Neural cell (in vitro differentiated cells): ENCODE measurements at regions not wholly inside any gene's neighbourhood (a gene's known extent, or its start where the extent isn't known, plus 50 kb on each side); places are given as distances from the start of the nearest gene placed in this dataset.

Experiments used
- H2AFZ ChIP-seq: fragments of 200-600, 300-800 bp; sonication (generic), shearing (Covaris generic); 2 replicates; pipeline ENCODE4 v1.6.0; 2014; ENCODE audit warnings: low read depth, mild to moderate bottlenecking, antibody characterized with exemption, low read length, moderate library complexity
- H3F3A ChIP-seq: fragments of 200-600 bp; shearing (Covaris generic); 2 replicates; pipeline ENCODE4 v1.6.1; 2016; ENCODE audit warnings: mild to moderate bottlenecking, moderate library complexity, mixed read lengths, antibody characterized with exemption, low read length; ENCODE audit not compliant: insufficient read depth, poor library complexity, severe bottlenecking
- H3K27ac ChIP-seq: fragments of 200-600, 300-800 bp; sonication (generic), shearing (Covaris generic); 2 replicates; pipeline ENCODE4 v1.5.1; 2014; ENCODE audit warnings: mild to moderate bottlenecking, low read length, moderate library complexity
- H3K27me3 ChIP-seq: fragments of 300-800, 200-600 bp; sonication (generic), shearing (Covaris generic); 2 replicates; pipeline ENCODE4 v1.6.0; 2014; ENCODE audit warnings: mild to moderate bottlenecking, low read depth, low read length, moderate library complexity; ENCODE audit not compliant: insufficient read depth
- H3K36me3 ChIP-seq: fragments of 300-800, 200-600 bp; sonication (generic), shearing (Covaris generic); 2 replicates; pipeline ENCODE4 v1.5.1; 2014; ENCODE audit warnings: mild to moderate bottlenecking, antibody characterized with exemption, low read length, moderate library complexity; ENCODE audit not compliant: insufficient read depth
- H3K4me2 ChIP-seq: fragments of 300-800, 200-600 bp; sonication (generic), shearing (Covaris generic); 2 replicates; pipeline ENCODE4 v1.6.0; 2014; ENCODE audit warnings: mild to moderate bottlenecking, low read length
- H3K4me3 ChIP-seq: fragments of 300-800, 200-600 bp; sonication (generic), shearing (Covaris generic); 2 replicates; pipeline ENCODE4 v1.5.1; 2014; ENCODE audit warnings: mild to moderate bottlenecking, low read length, moderate library complexity
- H3K79me2 ChIP-seq: fragments of 200-600 bp; shearing (Covaris generic); replicated peaks from 2 replicates; pipeline ENCODE4 v1.6.0; 2014; ENCODE audit warnings: mild to moderate bottlenecking, low read length, moderate library complexity; ENCODE audit not compliant: insufficient read depth
- H3K9ac ChIP-seq: fragments of 300-800, 200-600 bp; sonication (generic), shearing (Covaris generic); 2 replicates; pipeline ENCODE4 v1.6.1; 2016; ENCODE audit warnings: mild to moderate bottlenecking, low read length, mixed read lengths
- H3K9me2 ChIP-seq: fragments of 200-600 bp; shearing (Covaris generic); 2 replicates; pipeline ENCODE4 v1.6.1; 2016; ENCODE audit warnings: mild to moderate bottlenecking, low read length, mixed read lengths; ENCODE audit not compliant: insufficient read depth
- H3K9me3 ChIP-seq: fragments of 200-600, 300-800 bp; sonication (generic), shearing (Covaris generic); 2 replicates; pipeline ENCODE4 v1.6.1; 2016; ENCODE audit warnings: mild to moderate bottlenecking, mixed run types, low read length, moderate library complexity, mixed read lengths
- H4K20me1 ChIP-seq: fragments of 200-600 bp; shearing (Covaris generic); 2 replicates; pipeline ENCODE4 v1.6.1; 2016; ENCODE audit warnings: mild to moderate bottlenecking, mixed run types; ENCODE audit not compliant: insufficient read depth
- CTCF ChIP-seq: fragments of 450-650 bp; IDR thresholded peaks from 2 replicates; pipeline ENCODE4 v1.5.1; 2014; ENCODE audit warnings: antibody characterized with exemption, mild to moderate bottlenecking, moderate library complexity; ENCODE audit not compliant: poor library complexity, severe bottlenecking
- EP300 ChIP-seq: fragments of 450-650 bp; conservative IDR thresholded peaks from 2 replicates; pipeline ENCODE4 v1.6.1; 2014; ENCODE audit warnings: antibody characterized with exemption, mild to moderate bottlenecking, moderate library complexity; ENCODE audit not compliant: poor library complexity, severe bottlenecking
- EZH2 ChIP-seq: fragments of 200-600, 300-800 bp; shearing (Covaris generic), sonication (generic); IDR thresholded peaks from 2 replicates; pipeline ENCODE4 v1.6.1; 2014; ENCODE audit warnings: antibody characterized with exemption, low read length, borderline replicate concordance, mild to moderate bottlenecking; ENCODE audit not compliant: insufficient read depth, poor library complexity, severe bottlenecking
- MXI1 ChIP-seq: fragments of 450-650 bp; conservative IDR thresholded peaks from 2 replicates; pipeline ENCODE4 v1.6.1; 2014; ENCODE audit warnings: antibody characterized with exemption, mild to moderate bottlenecking; ENCODE audit not compliant: poor library complexity, severe bottlenecking
- POLR2AphosphoS5 ChIP-seq: IDR thresholded peaks from 2 replicates; pipeline ENCODE4 v1.6.1; 2012
- RAD21 ChIP-seq: fragments of 450-650 bp; conservative IDR thresholded peaks from 2 replicates; pipeline ENCODE4 v1.6.1; 2014; ENCODE audit warnings: antibody characterized with exemption, mild to moderate bottlenecking, moderate library complexity
- REST ChIP-seq: IDR thresholded peaks from 2 replicates; pipeline ENCODE4 v1.6.1; 2012; ENCODE audit warnings: borderline replicate concordance
- SMC3 ChIP-seq: fragments of 450-650 bp; conservative IDR thresholded peaks from 2 replicates; pipeline ENCODE4 v1.6.1; 2014; ENCODE audit warnings: antibody characterized with exemption, mild to moderate bottlenecking, moderate library complexity; ENCODE audit not compliant: poor library complexity
- TAF1 ChIP-seq: IDR thresholded peaks from 2 replicates; pipeline ENCODE4 v1.6.1; 2012; ENCODE audit warnings: low read depth

- no peaks in the 10 kb centered on the region for H4K20me1 ChIP-seq
- H3K36me3 ChIP-seq: no peaks in the 10 kb centered on the region
- H3K9me2 ChIP-seq: no peaks in the 10 kb centered on the region
- H3K27ac ChIP-seq: no peak overlapping the region
- no peaks in the 10 kb centered on the region for H3K9me3 ChIP-seq
- H3K79me2 ChIP-seq: no peaks in the 10 kb centered on the region
- H3K9ac ChIP-seq: no peak overlapping the region
- H3F3A ChIP-seq: no peaks in the 10 kb centered on the region
- H3K27me3 ChIP-seq: no peaks in the 10 kb centered on the region
- H2AFZ ChIP-seq: no peak overlapping the region
- no peak overlapping the region for H3K4me3 ChIP-seq
- no peak for TF ChIP-seq RAD21
- H3K4me2 ChIP-seq: no peak overlapping the region
Measured at GRCh38 chr20:6914986-6915385, 147.5 kb downstream of the BMP2 start.

- Histone ChIP-seq H3K79me2 (no peaks in the 10 kb centered on the region), H3K36me3 (no peaks in the 10 kb centered on the region), H3K9ac (no peak overlapping the region), H4K20me1 (no peaks in the 10 kb centered on the region), H3K4me3 (no peak overlapping the region), H2AFZ (no peak overlapping the region), H3K27me3 (no peaks in the 10 kb centered on the region), H3F3A (no peaks in the 10 kb centered on the region), H3K9me3 (no peaks in the 10 kb centered on the region), H3K27ac (no peak overlapping the region), H3K9me2 (no peaks in the 10 kb centered on the region), H3K4me2 (no peak overlapping the region)
- TF ChIP-seq REST (no peak), TAF1 (no peak), EZH2 (no peak), SMC3 (no peak), EP300 (no peak), MXI1 (no peak), POLR2AphosphoS5 (no peak), RAD21 (no peak), CTCF (no peak)
Measured at GRCh38 chr20:6916938-6917337, 149.5 kb downstream of the BMP2 start.

- no peak overlapping the region for H3K4me2 ChIP-seq
- no peaks in the 10 kb centered on the region for H3K27me3 ChIP-seq
- no peaks in the 10 kb centered on the region for H3K9me2 ChIP-seq
- H3K9me3 ChIP-seq: no peaks in the 10 kb centered on the region
- H3K9ac ChIP-seq: no peak overlapping the region
- H3K36me3 ChIP-seq: no peaks in the 10 kb centered on the region
- no peak overlapping the region for H2AFZ ChIP-seq
- H4K20me1 ChIP-seq: no peaks in the 10 kb centered on the region
- no peak overlapping the region for H3K27ac ChIP-seq
- no peak overlapping the region for H3K4me3 ChIP-seq
- no peaks in the 10 kb centered on the region for H3F3A ChIP-seq
- TF ChIP-seq EZH2 (no peak), EP300 (peak; percentile 71), POLR2AphosphoS5 (peak; percentile 48)
- H3K79me2 ChIP-seq: no peaks in the 10 kb centered on the region
Measured at GRCh38 chr20:6919792-6920468, 152.4 kb downstream of the BMP2 start.
